ENCODE measurements at regions not wholly inside any gene's neighbourhood (a gene's known extent, or its start where the extent isn't known, plus 50 kb on each side); places are given as distances from the start of the nearest gene placed in this dataset.

- Histone ChIP-seq H3K27me3 (no peaks in the 10 kb centered on the region), H3K4me3 (no peak overlapping the region), H3K9me3 (no peaks in the 10 kb centered on the region), H3K4me1 (no peaks in the 10 kb centered on the region), H3K27ac (no peak overlapping the region), H3K36me3 (no peaks in the 10 kb centered on the region)
- ATAC-seq (no peak), DNase-seq (no peak)
- intact Hi-C loops (cut with DNase I): no loop called here
- no peak for TF ChIP-seq CTCF (IDR thresholded peaks at IDR 0.05)
Observed at GRCh38 chr4:123631786-123632692, 235.4 kb downstream of the SPRY1 start.

- no peak overlapping the region for H3K4me3 ChIP-seq
- no peaks in the 10 kb centered on the region for H3K27me3 ChIP-seq
- H3K27ac ChIP-seq: no peak overlapping the region
- H3K4me1 ChIP-seq: no peaks in the 10 kb centered on the region
- TF ChIP-seq CTCF (IDR thresholded peaks at IDR 0.05): no peak
- DNase-seq: no peak
- intact Hi-C loops (cut with DNase I): no loop called here
- no peaks in the 10 kb centered on the region for H3K9me3 ChIP-seq
- H3K36me3 ChIP-seq: no peaks in the 10 kb centered on the region
- ATAC-seq: no peak
Observed at GRCh38 chr4:123632693-123633030, 236.1 kb downstream of the SPRY1 start.

GRCh38 chr4:123638834-123639233, 242.2 kb downstream of the SPRY1 start:
- DNase-seq (no peak), ATAC-seq (no peak)
- Histone ChIP-seq H3K27ac (no peak overlapping the region), H3K36me3 (no peaks in the 10 kb centered on the region), H3K4me3 (no peak overlapping the region), H3K27me3 (no peaks in the 10 kb centered on the region), H3K9me3 (no peaks in the 10 kb centered on the region), H3K4me1 (no peaks in the 10 kb centered on the region)
- no peak for TF ChIP-seq CTCF (IDR thresholded peaks at IDR 0.05)
- intact Hi-C loops (cut with DNase I): no loop called here

- no peak for DNase-seq
- no peak for TF ChIP-seq CTCF (IDR thresholded peaks at IDR 0.05)
- ATAC-seq: no peak
- no peaks in the 10 kb centered on the region for H3K4me1 ChIP-seq
- no peaks in the 10 kb centered on the region for H3K27me3 ChIP-seq
- H3K4me3 ChIP-seq: no peak overlapping the region
- intact Hi-C loops (cut with DNase I): no loop called here
- no peaks in the 10 kb centered on the region for H3K36me3 ChIP-seq
- H3K27ac ChIP-seq: no peak overlapping the region
- no peaks in the 10 kb centered on the region for H3K9me3 ChIP-seq
Observed at GRCh38 chr4:123640271-123640670, 243.7 kb downstream of the SPRY1 start.

- Histone ChIP-seq H3K36me3 (no peaks in the 10 kb centered on the region), H3K9me3 (no peaks in the 10 kb centered on the region), H3K27me3 (no peaks in the 10 kb centered on the region), H3K27ac (no peak overlapping the region), H3K4me1 (no peaks in the 10 kb centered on the region), H3K4me3 (no peak overlapping the region)
- no peak for TF ChIP-seq CTCF (IDR thresholded peaks at IDR 0.05)
- no peak for ATAC-seq
- DNase-seq: no peak
- intact Hi-C loops (cut with DNase I): no loop called here
Observed at GRCh38 chr4:123640824-123641223, 244.2 kb downstream of the SPRY1 start.
